Ramos (cell line): ENCODE measurements at regions not wholly inside any gene's neighbourhood (a gene's known extent, or its start where the extent isn't known, plus 50 kb on each side); places are given as distances from the start of the nearest gene placed in this dataset.

Source experiments
- in situ Hi-C: fragments of 300-500 bp; cut with MboI; formaldehyde crosslinking; loops from one replicate; pipeline ENCODE4 v1.14.3; 2022; ENCODE audit warnings: low sequenced_read_pairs; ENCODE audit not compliant: unreplicated experiment

- in situ Hi-C loops = no loop called here
Measured at GRCh38 chr21:22927469-22927868, 1929.3 kb downstream of the NCAM2 start.

GRCh38 chr21:22941779-22942490, 1943.7 kb downstream of the NCAM2 start:
- in situ Hi-C loops = no loop called here

GRCh38 chr21:22955559-22955958, 1957.3 kb downstream of the NCAM2 start:
- in situ Hi-C loops = no loop called here

- in situ Hi-C loops = no loop called here
Measured at GRCh38 chr21:22961258-22961657, 1963.0 kb downstream of the NCAM2 start.

- in situ Hi-C loops = no loop called here
Measured at GRCh38 chr21:22965455-22966135, 1967.4 kb downstream of the NCAM2 start.

- in situ Hi-C loops = no loop called here
Measured at GRCh38 chr21:22981819-22982218, 1983.6 kb downstream of the NCAM2 start.

GRCh38 chr21:22993144-22993543, 1994.9 kb downstream of the NCAM2 start:
- in situ Hi-C loops = no loop called here

GRCh38 chr21:22993822-22994574, 1995.8 kb downstream of the NCAM2 start:
- in situ Hi-C loops = no loop called here

- in situ Hi-C loops = no loop called here
Measured at GRCh38 chr21:23003951-23004350, 2005.7 kb downstream of the NCAM2 start.

- in situ Hi-C loops = no loop called here
Measured at GRCh38 chr21:23008601-23009202, 2010.5 kb downstream of the NCAM2 start.

- in situ Hi-C loops = no loop called here
Measured at GRCh38 chr21:23009360-23009759, 2011.2 kb downstream of the NCAM2 start.

- in situ Hi-C loops = no loop called here
Measured at GRCh38 chr21:23014021-23014420, 2015.8 kb downstream of the NCAM2 start.

GRCh38 chr21:23016617-23017016, 2018.4 kb downstream of the NCAM2 start:
- in situ Hi-C loops = no loop called here

GRCh38 chr21:23017989-23018388, 2019.8 kb downstream of the NCAM2 start:
- in situ Hi-C loops = no loop called here

GRCh38 chr21:23020969-23021368, 2022.8 kb downstream of the NCAM2 start:
- in situ Hi-C loops = no loop called here

GRCh38 chr21:23021481-23021880, 2023.3 kb downstream of the NCAM2 start:
- in situ Hi-C loops = no loop called here

GRCh38 chr21:23026878-23027277, 2028.7 kb downstream of the NCAM2 start:
- in situ Hi-C loops = no loop called here

- in situ Hi-C loops = no loop called here
Measured at GRCh38 chr21:23039846-23040245, 2041.6 kb downstream of the NCAM2 start.

- in situ Hi-C loops = no loop called here
Measured at GRCh38 chr21:23045955-23046354, 2047.7 kb downstream of the NCAM2 start.

GRCh38 chr21:23067672-23068071, 2069.5 kb downstream of the NCAM2 start:
- in situ Hi-C loops = no loop called here

GRCh38 chr21:23083242-23083641, 2085.0 kb downstream of the NCAM2 start:
- in situ Hi-C loops = no loop called here
